ENCODE measurements at regions not wholly inside any gene's neighbourhood (a gene's known extent, or its start where the extent isn't known, plus 50 kb on each side); places are given as distances from the start of the nearest gene placed in this dataset.

DNA sequence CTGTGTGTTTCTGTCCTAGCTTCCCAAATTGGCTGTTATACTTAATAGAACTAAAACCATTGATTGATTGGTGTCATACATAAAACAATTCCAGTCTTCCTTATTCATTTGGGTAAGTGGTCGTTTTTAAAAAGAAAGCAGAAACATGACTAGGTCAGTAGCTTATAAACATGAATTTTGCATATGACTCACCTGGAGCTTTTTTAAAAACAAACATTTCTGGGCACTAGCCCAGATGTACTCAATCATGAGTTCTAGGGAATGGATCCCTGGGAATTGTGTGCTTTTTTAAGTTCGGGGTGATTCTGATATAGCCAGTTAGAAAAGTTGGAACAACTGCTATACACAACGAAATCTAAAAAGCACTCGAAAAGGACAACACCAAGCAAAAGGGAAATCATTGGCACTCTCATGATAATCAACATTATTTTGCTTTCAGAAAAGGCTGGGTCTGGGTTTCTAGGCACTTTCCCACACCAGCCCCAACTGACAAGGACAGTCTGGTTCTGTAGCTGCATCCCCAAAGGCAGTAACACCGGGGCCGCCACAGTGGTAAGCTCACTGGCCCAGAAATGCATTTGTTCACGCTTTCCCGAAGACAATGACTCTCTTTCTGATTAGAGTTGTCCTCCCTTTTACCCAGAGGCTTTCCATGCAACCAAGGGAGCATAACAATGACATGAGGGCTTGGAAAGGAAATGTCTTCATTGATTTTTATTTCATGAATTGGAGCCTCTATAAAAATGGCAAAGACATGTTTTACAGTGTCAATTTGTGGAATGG is 664.9 kb upstream of the WWC1 start:
- H3K27me3 Mint-ChIP-seq (ENCODE audit: low read depth in 3 of 3): no peaks in the 10 kb centered on the region
- Histone ChIP-seq H4K20me1 (ENCODE audit: insufficient read depth, low read length) (no peaks in the 10 kb centered on the region), H2AFZ (ENCODE audit: insufficient read depth, low read depth, low read length, poor library complexity, severe bottlenecking) (no peak overlapping the region), H3K9me3 (replicated peaks in 1 of 2; ENCODE audit: control insufficient read depth in 1 of 2, insufficient read depth in 1 of 2, low read length in 2 of 2) (no peaks in the 10 kb centered on the region), H3K79me2 (ENCODE audit: insufficient read depth, low read length) (no peaks in the 10 kb centered on the region), H3K4me2 (replicated peaks; ENCODE audit: extremely low read depth, low read length, poor library complexity, severe bottlenecking) (no peak overlapping the region), H3K27ac (ENCODE audit: low read depth in 1 of 2, low read length in 2 of 2) (no peak overlapping the region), H3K4me3 (replicated peaks in 1 of 3; ENCODE audit: low read depth in 2 of 3, low read length in 3 of 3) (no peak overlapping the region), H3K9ac (ENCODE audit: insufficient read depth, low read length, poor library complexity, severe bottlenecking) (no peak overlapping the region), H3K4me1 (ENCODE audit: control insufficient read depth in 1 of 2, insufficient read depth in 2 of 2, low read length in 2 of 2) (no peaks in the 10 kb centered on the region), H3K36me3 (replicated peaks in 1 of 2; ENCODE audit: control insufficient read depth in 1 of 2, insufficient read depth in 2 of 2, low read length in 2 of 2) (no peaks in the 10 kb centered on the region), H3K27me3 (ENCODE audit: control insufficient read depth in 2 of 2, insufficient read depth in 2 of 2, low read length in 2 of 2) (no peaks in the 10 kb centered on the region)
- H3K36me3 Mint-ChIP-seq: no peaks in the 10 kb centered on the region
- DNase-seq: no peak
- H3K27ac Mint-ChIP-seq: no peak overlapping the region
- H3K4me1 Mint-ChIP-seq: no peaks in the 10 kb centered on the region
- peaks cover 0 to 5% (median 1%) of the 10 kb centered on the region in 7 donors for H3K9me3 Mint-ChIP-seq
- 91% methylated on average over 5 of the region's 8 CpGs for WGBS (ENCODE audit: insufficient coverage)
- no peak overlapping the region for H3K4me3 Mint-ChIP-seq
- intact Hi-C loops (cut with micrococcal nuclease): no loop called here
- TF ChIP-seq CTCF (IDR thresholded peaks at IDR 0.05): no peak

DNA sequence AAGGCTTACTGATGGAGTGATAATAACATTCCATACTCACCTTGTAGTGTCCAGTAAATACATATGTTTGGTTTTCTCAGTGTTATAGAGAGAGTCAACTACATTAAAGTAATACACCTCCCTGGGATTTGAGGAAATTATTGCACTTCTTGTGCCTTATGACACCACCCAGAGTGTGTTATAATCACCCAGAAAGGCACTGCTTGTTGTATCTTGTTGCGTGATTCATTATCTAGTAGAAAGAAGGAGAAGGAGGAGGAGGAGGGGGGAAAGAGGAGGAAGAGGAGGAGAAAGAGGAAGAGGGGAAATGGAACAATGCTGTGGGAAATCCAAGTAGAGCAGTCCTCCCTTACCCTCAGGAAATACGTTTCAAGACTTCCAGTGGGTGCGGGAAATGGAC is 661.8 kb upstream of the WWC1 start:
- intact Hi-C loops (cut with micrococcal nuclease): no loop called here
- Histone ChIP-seq H3K27me3 (ENCODE audit: control insufficient read depth in 2 of 2, insufficient read depth in 2 of 2, low read length in 2 of 2) (no peaks in the 10 kb centered on the region), H3K79me2 (ENCODE audit: insufficient read depth, low read length) (no peaks in the 10 kb centered on the region), H3K27ac (ENCODE audit: low read depth in 1 of 2, low read length in 2 of 2) (no peak overlapping the region), H3K4me1 (ENCODE audit: control insufficient read depth in 1 of 2, insufficient read depth in 2 of 2, low read length in 2 of 2) (no peaks in the 10 kb centered on the region), H3K9ac (ENCODE audit: insufficient read depth, low read length, poor library complexity, severe bottlenecking) (no peak overlapping the region), H4K20me1 (ENCODE audit: insufficient read depth, low read length) (no peaks in the 10 kb centered on the region), H3K36me3 (replicated peaks in 1 of 2; ENCODE audit: control insufficient read depth in 1 of 2, insufficient read depth in 2 of 2, low read length in 2 of 2) (no peaks in the 10 kb centered on the region), H2AFZ (ENCODE audit: insufficient read depth, low read depth, low read length, poor library complexity, severe bottlenecking) (no peak overlapping the region), H3K4me2 (replicated peaks; ENCODE audit: extremely low read depth, low read length, poor library complexity, severe bottlenecking) (no peak overlapping the region), H3K9me3 (replicated peaks in 1 of 2; ENCODE audit: control insufficient read depth in 1 of 2, insufficient read depth in 1 of 2, low read length in 2 of 2) (no peaks in the 10 kb centered on the region), H3K4me3 (replicated peaks in 1 of 3; ENCODE audit: low read depth in 2 of 3, low read length in 3 of 3) (no peak overlapping the region)
- Mint-ChIP-seq H3K27me3 (ENCODE audit: low read depth in 3 of 3) (peaks cover 0 to 2% (median 0%) of the 10 kb centered on the region in 3 donors), H3K36me3 (no peaks in the 10 kb centered on the region), H3K27ac (no peak overlapping the region), H3K4me3 (no peak overlapping the region), H3K4me1 (no peaks in the 10 kb centered on the region), H3K9me3 (peaks cover 0 to 5% (median 1%) of the 10 kb centered on the region in 7 donors)
- DNase-seq: no peak
- no CpG with 5 or more reads among the region's 3 CpGs for WGBS (ENCODE audit: insufficient coverage)
- TF ChIP-seq CTCF (IDR thresholded peaks at IDR 0.05): no peak

All from CD14-positive monocyte (primary cell).